NB4 (cell line): ENCODE measurements at regions not wholly inside any gene's neighbourhood (a gene's known extent, or its start where the extent isn't known, plus 50 kb on each side); places are given as distances from the start of the nearest gene placed in this dataset.

Source experiments
- CTCF ChIP-seq: IDR thresholded peaks from one replicate; pipeline ENCODE4 v1.5.1; 2012; ENCODE audit warnings: low read depth, low read length
- MYC ChIP-seq: IDR thresholded peaks from 2 replicates; pipeline ENCODE4 v1.6.1; 2011; ENCODE audit warnings: low read depth, low read length
- POLR2A ChIP-seq: IDR thresholded peaks from 2 replicates; pipeline ENCODE4 v1.6.1; 2011; ENCODE audit warnings: mild to moderate bottlenecking; ENCODE audit not compliant: insufficient read length; ENCODE audit errors: extremely low read depth

- TF ChIP-seq CTCF = no peak
- no peak for TF ChIP-seq POLR2A
- no peak for TF ChIP-seq MYC
Observed at GRCh38 chr22:44591146-44591790, 93.2 kb upstream of the RTL6 start.
